Parathyroid adenoma (tissue), 2 donors: ENCODE measurements at regions not wholly inside any gene's neighbourhood (a gene's known extent, or its start where the extent isn't known, plus 50 kb on each side); places are given as distances from the start of the nearest gene placed in this dataset.
"Not testable (repeated sequence)": the region's sequence is repeated elsewhere in the genome, so short reads cannot be mapped to it uniquely, and the experiment has no call there.

Experiments used
- H2AFZ ChIP-seq: fragments of 300-600 bp; sonication (generic); one replicate; pipeline ENCODE4 v1.7.0; 2017; ENCODE audit warnings: antibody characterized with exemption, mild to moderate bottlenecking
- H3K27ac ChIP-seq: fragments of 300-600 bp; sonication (generic); one replicate; pipeline ENCODE4 v1.7.0; 2017
- H3K27me3 ChIP-seq: fragments of 300-600 bp; sonication (generic); one replicate; pipeline ENCODE4 v1.7.0; 2017; ENCODE audit warnings: low read length; ENCODE audit not compliant: control insufficient read depth, insufficient read depth
- H3K36me3 ChIP-seq: fragments of 300-600 bp; sonication (generic); one replicate; pipeline ENCODE4 v1.7.0; 2017; ENCODE audit warnings: low read length; ENCODE audit not compliant: control insufficient read depth, insufficient read depth
- H3K4me1 ChIP-seq: fragments of 300-600 bp; sonication (generic); one replicate; pipeline ENCODE4 v1.7.0; 2017; ENCODE audit warnings: control low read depth
- H3K4me2 ChIP-seq: fragments of 300-600 bp; sonication (generic); one replicate; pipeline ENCODE4 v1.7.0; 2017; ENCODE audit warnings: low read length
- H3K4me3 ChIP-seq: fragments of 300-600 bp; sonication (generic); one replicate; pipeline ENCODE4 v1.7.0; 2017; ENCODE audit warnings: low read depth, low read length
- H3K79me2 ChIP-seq: fragments of 300-600 bp; sonication (generic); one replicate; pipeline ENCODE4 v1.7.0; 2017; ENCODE audit warnings: control low read depth
- H3K9ac ChIP-seq: fragments of 300-600 bp; sonication (generic); one replicate; pipeline ENCODE4 v1.7.0; 2017; ENCODE audit warnings: mild to moderate bottlenecking
- H3K9me3 ChIP-seq: fragments of 300-600 bp; sonication (generic); one replicate; pipeline ENCODE4 v1.7.0; 2017; ENCODE audit warnings: low read length; ENCODE audit not compliant: control insufficient read depth
- TF ChIP-seq, protein P1 (sequence below): fragments of 300-600 bp; sonication (generic); IDR thresholded peaks from one replicate; pipeline ENCODE4 v1.7.0; 2017; ENCODE audit warnings: antibody characterized with exemption, mild to moderate bottlenecking
- donor health status: primary hyperparathyroidism.

GRCh38 chr3:144487011-144487410 is 515.4 kb downstream of the DIPK2A start:
- Histone ChIP-seq H3K36me3 (no peaks in the 10 kb centered on the region), H3K4me2 (no peak overlapping the region), H3K27ac (no peak overlapping the region), H3K27me3 (no peaks in the 10 kb centered on the region), H2AFZ (no peak overlapping the region), H3K9ac (no peak overlapping the region), H3K9me3 (no peaks in the 10 kb centered on the region), H3K4me3 (no peak overlapping the region), H3K4me1 (no peaks in the 10 kb centered on the region), H3K79me2 (no peaks in the 10 kb centered on the region)
- TF ChIP-seq, protein P1, sequence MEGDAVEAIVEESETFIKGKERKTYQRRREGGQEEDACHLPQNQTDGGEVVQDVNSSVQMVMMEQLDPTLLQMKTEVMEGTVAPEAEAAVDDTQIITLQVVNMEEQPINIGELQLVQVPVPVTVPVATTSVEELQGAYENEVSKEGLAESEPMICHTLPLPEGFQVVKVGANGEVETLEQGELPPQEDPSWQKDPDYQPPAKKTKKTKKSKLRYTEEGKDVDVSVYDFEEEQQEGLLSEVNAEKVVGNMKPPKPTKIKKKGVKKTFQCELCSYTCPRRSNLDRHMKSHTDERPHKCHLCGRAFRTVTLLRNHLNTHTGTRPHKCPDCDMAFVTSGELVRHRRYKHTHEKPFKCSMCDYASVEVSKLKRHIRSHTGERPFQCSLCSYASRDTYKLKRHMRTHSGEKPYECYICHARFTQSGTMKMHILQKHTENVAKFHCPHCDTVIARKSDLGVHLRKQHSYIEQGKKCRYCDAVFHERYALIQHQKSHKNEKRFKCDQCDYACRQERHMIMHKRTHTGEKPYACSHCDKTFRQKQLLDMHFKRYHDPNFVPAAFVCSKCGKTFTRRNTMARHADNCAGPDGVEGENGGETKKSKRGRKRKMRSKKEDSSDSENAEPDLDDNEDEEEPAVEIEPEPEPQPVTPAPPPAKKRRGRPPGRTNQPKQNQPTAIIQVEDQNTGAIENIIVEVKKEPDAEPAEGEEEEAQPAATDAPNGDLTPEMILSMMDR = no peak

DNA sequence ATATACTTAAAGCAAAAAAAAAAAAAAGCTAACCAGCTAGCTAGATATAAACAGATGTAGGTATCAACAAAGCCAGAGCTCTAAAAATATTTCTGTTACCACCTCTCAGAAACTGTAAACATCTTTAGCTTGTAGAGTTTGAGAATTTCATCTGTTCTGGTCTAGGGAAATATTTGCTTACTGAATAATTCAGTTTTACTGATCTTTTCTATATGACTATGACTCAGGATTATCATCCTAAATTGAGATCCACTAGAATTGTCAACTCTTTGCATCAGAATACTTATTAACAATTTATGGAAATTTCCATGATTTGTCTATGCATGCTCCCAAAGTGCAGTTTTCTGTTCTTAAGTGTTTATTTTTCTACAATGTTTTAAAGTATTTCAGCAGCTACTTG is 517.3 kb downstream of the DIPK2A start:
- Histone ChIP-seq H3K9ac (no peak overlapping the region), H3K27ac (no peak overlapping the region), H3K4me3 (no peak overlapping the region), H3K79me2 (no peaks in the 10 kb centered on the region), H3K27me3 (no peaks in the 10 kb centered on the region), H3K36me3 (no peaks in the 10 kb centered on the region), H3K9me3 (no peaks in the 10 kb centered on the region), H2AFZ (no peak overlapping the region), H3K4me1 (no peaks in the 10 kb centered on the region), H3K4me2 (no peak overlapping the region)
- TF ChIP-seq, protein P1 = no peak

- no peaks in the 10 kb centered on the region for H3K36me3 ChIP-seq
- H3K27me3 ChIP-seq = no peaks in the 10 kb centered on the region
- no peaks in the 10 kb centered on the region for H3K9me3 ChIP-seq
- H2AFZ ChIP-seq = no peak overlapping the region
- H3K27ac ChIP-seq = no peak overlapping the region
- H3K4me2 ChIP-seq = no peak overlapping the region
- H3K79me2 ChIP-seq = no peaks in the 10 kb centered on the region
- H3K4me1 ChIP-seq = no peaks in the 10 kb centered on the region
- no peak overlapping the region for H3K4me3 ChIP-seq
- H3K9ac ChIP-seq = no peak overlapping the region
- TF ChIP-seq, protein P1 = no peak
Observed at GRCh38 chr3:144491333-144491732, 519.7 kb downstream of the DIPK2A start.

GRCh38 chr3:144494651-144495050 is 523.0 kb downstream of the DIPK2A start:
- H3K4me3 ChIP-seq, H3K9ac ChIP-seq, H2AFZ ChIP-seq, H3K27ac ChIP-seq, H3K27me3 ChIP-seq, H3K4me1 ChIP-seq, H3K36me3 ChIP-seq, H3K4me2 ChIP-seq, H3K79me2 ChIP-seq, H3K9me3 ChIP-seq: not testable (repeated sequence)

DNA sequence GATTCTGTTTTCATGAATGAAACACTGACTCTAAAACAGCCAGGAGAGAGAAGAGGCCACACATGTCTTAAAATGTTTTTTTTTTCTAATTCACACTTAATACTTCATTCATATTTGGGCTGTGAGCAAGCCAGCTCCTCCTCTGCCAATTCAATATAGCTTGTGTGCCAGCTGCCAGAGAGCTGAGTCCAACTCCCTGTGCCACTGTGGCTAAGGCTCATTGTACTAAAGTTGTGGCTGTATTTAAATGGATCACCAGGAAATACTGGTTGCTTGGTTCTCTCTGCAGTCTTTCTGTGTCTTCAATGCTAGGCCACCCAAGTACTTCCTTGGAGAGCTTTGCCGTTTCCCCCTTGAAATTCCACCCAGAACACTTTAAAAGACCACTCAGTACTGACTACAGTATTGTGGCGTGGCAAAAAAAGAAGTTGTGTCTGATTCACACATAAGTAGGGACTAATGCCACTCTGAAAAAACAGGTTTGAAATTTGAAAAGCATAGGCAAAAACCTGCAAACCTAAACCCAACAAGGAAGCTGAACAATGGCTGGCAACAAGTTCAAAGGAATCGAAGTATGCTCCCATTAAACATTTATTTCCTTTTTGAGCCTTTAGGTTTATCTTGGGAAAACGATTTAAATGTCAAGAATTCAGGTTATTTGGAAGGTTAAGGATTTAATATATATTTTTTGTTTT is 524.7 kb downstream of the DIPK2A start:
- H3K4me1 ChIP-seq = no peaks in the 10 kb centered on the region
- no peaks in the 10 kb centered on the region for H3K9me3 ChIP-seq
- H3K4me2 ChIP-seq = no peak overlapping the region
- TF ChIP-seq, protein P1 = no peak
- H3K27me3 ChIP-seq = no peaks in the 10 kb centered on the region
- H3K79me2 ChIP-seq = no peaks in the 10 kb centered on the region
- no peak overlapping the region for H3K27ac ChIP-seq
- no peaks in the 10 kb centered on the region for H3K36me3 ChIP-seq
- H2AFZ ChIP-seq = no peak overlapping the region
- no peak overlapping the region for H3K4me3 ChIP-seq
- H3K9ac ChIP-seq = no peak overlapping the region
